ENCODE measurements at regions not wholly inside any gene's neighbourhood (a gene's known extent, or its start where the extent isn't known, plus 50 kb on each side); places are given as distances from the start of the nearest gene placed in this dataset.

DNA sequence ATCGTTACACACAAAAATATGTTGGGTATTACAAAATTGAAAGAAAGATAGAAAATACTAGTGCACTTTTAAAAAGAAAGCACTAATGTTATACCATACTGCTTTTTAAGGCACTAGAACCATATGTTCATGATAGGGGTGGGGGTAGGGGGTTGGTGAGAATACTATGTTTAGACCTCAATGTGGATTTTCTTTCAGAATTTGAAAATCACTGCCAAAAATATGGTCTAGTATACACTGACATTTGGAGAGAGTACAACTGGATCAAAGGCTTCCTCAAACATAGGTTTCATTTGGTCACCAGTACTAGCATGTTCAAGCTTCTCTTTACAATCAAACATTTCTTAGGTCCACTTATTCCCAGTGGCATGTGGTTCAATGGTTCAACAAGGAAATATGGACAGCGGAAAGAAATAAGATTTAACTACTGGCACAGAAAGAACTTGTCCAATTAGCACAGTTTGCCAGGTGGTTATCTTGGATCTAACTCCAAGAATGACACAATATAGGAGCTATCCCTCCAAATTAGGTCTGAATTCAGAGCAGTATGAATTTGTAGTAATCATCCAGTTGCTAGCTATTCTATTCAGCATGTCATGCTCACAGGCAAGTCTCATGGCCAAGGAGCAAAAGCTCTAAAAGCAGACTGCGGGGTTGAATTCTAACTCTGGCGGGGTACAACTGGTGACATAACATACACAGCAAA lies 139.3 kb downstream of the SLC24A2 start:
- ChIA-PET SMC1A (ENCODE audit: uncharacterized antibody, unreplicated experiment) (interaction anchor here (0.6 kb wide), 1 partner anchor 1234 kb away, joined by 3 read pairs; no protein-coding TSS in a partner anchor), CTCF (interaction anchor here (0.9 kb wide), 1 partner anchor 9 kb away, joined by 4 read pairs; no protein-coding TSS in a partner anchor), POLR2A (no interaction called here), RAD21 (ENCODE audit: unreplicated experiment) (no interaction called here)
- no peak overlapping the region for H3K9ac ChIP-seq (ENCODE audit: control insufficient read depth, insufficient read depth, low read length)
- no peaks in the 10 kb centered on the region for H3K9me3 ChIP-seq (replicated peaks; ENCODE audit: control insufficient read depth, insufficient read depth, low read length)
- H2AFZ ChIP-seq (ENCODE audit: control insufficient read depth, low read depth, low read length), result no peak overlapping the region
- BruUV-seq (replicated peaks), result no TSS peak
- no peak for ATAC-seq
- intact Hi-C loops (cut with micrococcal nuclease; ENCODE audit: unreplicated experiment) (no loop called here), in situ Hi-C loops (cut with MboI) (no loop called here)
- H3K4me2 ChIP-seq (ENCODE audit: control insufficient read depth, insufficient read depth), result no peak overlapping the region
- no peaks in the 10 kb centered on the region for H3K4me1 ChIP-seq (ENCODE audit: control insufficient read depth, insufficient read depth, low read length)
- FAIRE-seq, result no peak
- no peak overlapping the region for H3K27ac ChIP-seq (ENCODE audit: control insufficient read depth, insufficient read depth)
- WGBS (ENCODE audit: insufficient coverage, insufficient replicate concordance, low lambda C conversion rate, missing lambda C conversion rate), result 20% methylated on average over 4 of the region's 4 CpGs
- no peaks in the 10 kb centered on the region for H3K36me3 ChIP-seq (ENCODE audit: control insufficient read depth in 2 of 2, insufficient read depth in 2 of 2, low read length in 1 of 2)
- no peaks in the 10 kb centered on the region; a peak in 2 of 4 replicates for H3K27me3 ChIP-seq (replicated peaks in 1 of 2; ENCODE audit: control insufficient read depth in 2 of 2, insufficient read depth in 2 of 2, low read length in 1 of 2)
- H3K79me2 ChIP-seq (ENCODE audit: control insufficient read depth, insufficient read depth, low read length), result no peaks in the 10 kb centered on the region
- H4K20me1 ChIP-seq (ENCODE audit: control insufficient read depth, insufficient read depth), result no peaks in the 10 kb centered on the region
- H3K4me3 ChIP-seq, result no peak overlapping the region
- DNase-seq (ENCODE audit: low read depth, low spot score), result no peak
- no peak for TF ChIP-seq EED (IDR thresholded peaks at IDR 0.05; ENCODE audit: low read depth)
- TF ChIP-seq, protein P1, sequence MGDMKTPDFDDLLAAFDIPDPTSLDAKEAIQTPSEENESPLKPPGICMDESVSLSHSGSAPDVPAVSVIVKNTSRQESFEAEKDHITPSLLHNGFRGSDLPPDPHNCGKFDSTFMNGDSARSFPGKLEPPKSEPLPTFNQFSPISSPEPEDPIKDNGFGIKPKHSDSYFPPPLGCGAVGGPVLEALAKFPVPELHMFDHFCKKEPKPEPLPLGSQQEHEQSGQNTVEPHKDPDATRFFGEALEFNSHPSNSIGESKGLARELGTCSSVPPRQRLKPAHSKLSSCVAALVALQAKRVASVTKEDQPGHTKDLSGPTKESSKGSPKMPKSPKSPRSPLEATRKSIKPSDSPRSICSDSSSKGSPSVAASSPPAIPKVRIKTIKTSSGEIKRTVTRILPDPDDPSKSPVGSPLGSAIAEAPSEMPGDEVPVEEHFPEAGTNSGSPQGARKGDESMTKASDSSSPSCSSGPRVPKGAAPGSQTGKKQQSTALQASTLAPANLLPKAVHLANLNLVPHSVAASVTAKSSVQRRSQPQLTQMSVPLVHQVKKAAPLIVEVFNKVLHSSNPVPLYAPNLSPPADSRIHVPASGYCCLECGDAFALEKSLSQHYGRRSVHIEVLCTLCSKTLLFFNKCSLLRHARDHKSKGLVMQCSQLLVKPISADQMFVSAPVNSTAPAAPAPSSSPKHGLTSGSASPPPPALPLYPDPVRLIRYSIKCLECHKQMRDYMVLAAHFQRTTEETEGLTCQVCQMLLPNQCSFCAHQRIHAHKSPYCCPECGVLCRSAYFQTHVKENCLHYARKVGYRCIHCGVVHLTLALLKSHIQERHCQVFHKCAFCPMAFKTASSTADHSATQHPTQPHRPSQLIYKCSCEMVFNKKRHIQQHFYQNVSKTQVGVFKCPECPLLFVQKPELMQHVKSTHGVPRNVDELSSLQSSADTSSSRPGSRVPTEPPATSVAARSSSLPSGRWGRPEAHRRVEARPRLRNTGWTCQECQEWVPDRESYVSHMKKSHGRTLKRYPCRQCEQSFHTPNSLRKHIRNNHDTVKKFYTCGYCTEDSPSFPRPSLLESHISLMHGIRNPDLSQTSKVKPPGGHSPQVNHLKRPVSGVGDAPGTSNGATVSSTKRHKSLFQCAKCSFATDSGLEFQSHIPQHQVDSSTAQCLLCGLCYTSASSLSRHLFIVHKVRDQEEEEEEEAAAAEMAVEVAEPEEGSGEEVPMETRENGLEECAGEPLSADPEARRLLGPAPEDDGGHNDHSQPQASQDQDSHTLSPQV (IDR thresholded peaks at IDR 0.05), result no peak
- TF ChIP-seq, protein P2, sequence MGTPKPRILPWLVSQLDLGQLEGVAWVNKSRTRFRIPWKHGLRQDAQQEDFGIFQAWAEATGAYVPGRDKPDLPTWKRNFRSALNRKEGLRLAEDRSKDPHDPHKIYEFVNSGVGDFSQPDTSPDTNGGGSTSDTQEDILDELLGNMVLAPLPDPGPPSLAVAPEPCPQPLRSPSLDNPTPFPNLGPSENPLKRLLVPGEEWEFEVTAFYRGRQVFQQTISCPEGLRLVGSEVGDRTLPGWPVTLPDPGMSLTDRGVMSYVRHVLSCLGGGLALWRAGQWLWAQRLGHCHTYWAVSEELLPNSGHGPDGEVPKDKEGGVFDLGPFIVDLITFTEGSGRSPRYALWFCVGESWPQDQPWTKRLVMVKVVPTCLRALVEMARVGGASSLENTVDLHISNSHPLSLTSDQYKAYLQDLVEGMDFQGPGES (IDR thresholded peaks at IDR 0.05), result no peak
- TF ChIP-seq, protein P3, sequence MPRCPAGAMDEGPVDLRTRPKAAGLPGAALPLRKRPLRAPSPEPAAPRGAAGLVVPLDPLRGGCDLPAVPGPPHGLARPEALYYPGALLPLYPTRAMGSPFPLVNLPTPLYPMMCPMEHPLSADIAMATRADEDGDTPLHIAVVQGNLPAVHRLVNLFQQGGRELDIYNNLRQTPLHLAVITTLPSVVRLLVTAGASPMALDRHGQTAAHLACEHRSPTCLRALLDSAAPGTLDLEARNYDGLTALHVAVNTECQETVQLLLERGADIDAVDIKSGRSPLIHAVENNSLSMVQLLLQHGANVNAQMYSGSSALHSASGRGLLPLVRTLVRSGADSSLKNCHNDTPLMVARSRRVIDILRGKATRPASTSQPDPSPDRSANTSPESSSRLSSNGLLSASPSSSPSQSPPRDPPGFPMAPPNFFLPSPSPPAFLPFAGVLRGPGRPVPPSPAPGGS (IDR thresholded peaks at IDR 0.05; ENCODE audit: borderline replicate concordance, insufficient read depth, low read depth, low read length, poor library complexity, severe bottlenecking), result no peak
- TF ChIP-seq, protein P4, sequence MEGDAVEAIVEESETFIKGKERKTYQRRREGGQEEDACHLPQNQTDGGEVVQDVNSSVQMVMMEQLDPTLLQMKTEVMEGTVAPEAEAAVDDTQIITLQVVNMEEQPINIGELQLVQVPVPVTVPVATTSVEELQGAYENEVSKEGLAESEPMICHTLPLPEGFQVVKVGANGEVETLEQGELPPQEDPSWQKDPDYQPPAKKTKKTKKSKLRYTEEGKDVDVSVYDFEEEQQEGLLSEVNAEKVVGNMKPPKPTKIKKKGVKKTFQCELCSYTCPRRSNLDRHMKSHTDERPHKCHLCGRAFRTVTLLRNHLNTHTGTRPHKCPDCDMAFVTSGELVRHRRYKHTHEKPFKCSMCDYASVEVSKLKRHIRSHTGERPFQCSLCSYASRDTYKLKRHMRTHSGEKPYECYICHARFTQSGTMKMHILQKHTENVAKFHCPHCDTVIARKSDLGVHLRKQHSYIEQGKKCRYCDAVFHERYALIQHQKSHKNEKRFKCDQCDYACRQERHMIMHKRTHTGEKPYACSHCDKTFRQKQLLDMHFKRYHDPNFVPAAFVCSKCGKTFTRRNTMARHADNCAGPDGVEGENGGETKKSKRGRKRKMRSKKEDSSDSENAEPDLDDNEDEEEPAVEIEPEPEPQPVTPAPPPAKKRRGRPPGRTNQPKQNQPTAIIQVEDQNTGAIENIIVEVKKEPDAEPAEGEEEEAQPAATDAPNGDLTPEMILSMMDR (IDR thresholded peaks at IDR 0.05 in 2 of 3, conservative IDR thresholded peaks at IDR 0.05 in 1 of 3; ENCODE audit: control insufficient read depth in 2 of 3, extremely low read depth in 1 of 3, insufficient read depth in 1 of 3, low read depth in 3 of 3, low read length in 3 of 3), result no peak
- TF ChIP-seq BHLHE40 (IDR thresholded peaks at IDR 0.05; ENCODE audit: borderline replicate concordance in 1 of 2, low read depth in 2 of 2, low read length in 1 of 2), result no peak
- TF ChIP-seq GATAD2B (conservative IDR thresholded peaks at IDR 0.05; ENCODE audit: low read depth), result no peak
- TF ChIP-seq, protein P5, sequence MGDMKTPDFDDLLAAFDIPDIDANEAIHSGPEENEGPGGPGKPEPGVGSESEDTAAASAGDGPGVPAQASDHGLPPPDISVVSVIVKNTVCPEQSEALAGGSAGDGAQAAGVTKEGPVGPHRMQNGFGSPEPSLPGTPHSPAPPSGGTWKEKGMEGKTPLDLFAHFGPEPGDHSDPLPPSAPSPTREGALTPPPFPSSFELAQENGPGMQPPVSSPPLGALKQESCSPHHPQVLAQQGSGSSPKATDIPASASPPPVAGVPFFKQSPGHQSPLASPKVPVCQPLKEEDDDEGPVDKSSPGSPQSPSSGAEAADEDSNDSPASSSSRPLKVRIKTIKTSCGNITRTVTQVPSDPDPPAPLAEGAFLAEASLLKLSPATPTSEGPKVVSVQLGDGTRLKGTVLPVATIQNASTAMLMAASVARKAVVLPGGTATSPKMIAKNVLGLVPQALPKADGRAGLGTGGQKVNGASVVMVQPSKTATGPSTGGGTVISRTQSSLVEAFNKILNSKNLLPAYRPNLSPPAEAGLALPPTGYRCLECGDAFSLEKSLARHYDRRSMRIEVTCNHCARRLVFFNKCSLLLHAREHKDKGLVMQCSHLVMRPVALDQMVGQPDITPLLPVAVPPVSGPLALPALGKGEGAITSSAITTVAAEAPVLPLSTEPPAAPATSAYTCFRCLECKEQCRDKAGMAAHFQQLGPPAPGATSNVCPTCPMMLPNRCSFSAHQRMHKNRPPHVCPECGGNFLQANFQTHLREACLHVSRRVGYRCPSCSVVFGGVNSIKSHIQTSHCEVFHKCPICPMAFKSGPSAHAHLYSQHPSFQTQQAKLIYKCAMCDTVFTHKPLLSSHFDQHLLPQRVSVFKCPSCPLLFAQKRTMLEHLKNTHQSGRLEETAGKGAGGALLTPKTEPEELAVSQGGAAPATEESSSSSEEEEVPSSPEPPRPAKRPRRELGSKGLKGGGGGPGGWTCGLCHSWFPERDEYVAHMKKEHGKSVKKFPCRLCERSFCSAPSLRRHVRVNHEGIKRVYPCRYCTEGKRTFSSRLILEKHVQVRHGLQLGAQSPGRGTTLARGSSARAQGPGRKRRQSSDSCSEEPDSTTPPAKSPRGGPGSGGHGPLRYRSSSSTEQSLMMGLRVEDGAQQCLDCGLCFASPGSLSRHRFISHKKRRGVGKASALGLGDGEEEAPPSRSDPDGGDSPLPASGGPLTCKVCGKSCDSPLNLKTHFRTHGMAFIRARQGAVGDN (IDR thresholded peaks at IDR 0.05), result no peak
